GM18505 (cell line): ENCODE measurements at regions not wholly inside any gene's neighbourhood (a gene's known extent, or its start where the extent isn't known, plus 50 kb on each side); places are given as distances from the start of the nearest gene placed in this dataset.

Experiments
- ATAC-seq: cut with Tn5 transposase; IDR thresholded peaks from one replicate; pipeline ENCODE4 v1.9.1; 2021; ENCODE audit not compliant: unreplicated experiment
- POLR2A ChIP-seq: IDR thresholded peaks from 4 replicates; pipeline ENCODE4 v1.6.1; 2011; ENCODE audit warnings: borderline replicate concordance; ENCODE audit not compliant: insufficient read depth, insufficient read length; ENCODE audit errors: extremely low read depth

- ATAC-seq = no peak
- TF ChIP-seq POLR2A = no peak
These were observed 118.7 kb upstream of the MLIP start for GRCh38 chr6:53992522-53992921.

- no peak for ATAC-seq
- no peak for TF ChIP-seq POLR2A
These were observed 117.0 kb upstream of the MLIP start for GRCh38 chr6:53994201-53994600.

GRCh38 chr6:53995935-53996334, 115.3 kb upstream of the MLIP start:
- no peak for TF ChIP-seq POLR2A
- no peak for ATAC-seq

- no peak for ATAC-seq
- TF ChIP-seq POLR2A = no peak
These were observed 112.9 kb upstream of the MLIP start for GRCh38 chr6:53998303-53998702.

GRCh38 chr6:53999088-53999755, 112.0 kb upstream of the MLIP start:
- no peak for ATAC-seq
- no peak for TF ChIP-seq POLR2A

- ATAC-seq = no peak
- TF ChIP-seq POLR2A = no peak
These were observed 109.1 kb upstream of the MLIP start for GRCh38 chr6:54002116-54002515.

- ATAC-seq = no peak
- no peak for TF ChIP-seq POLR2A
These were observed 107.9 kb upstream of the MLIP start for GRCh38 chr6:54003316-54003715.

GRCh38 chr6:54008589-54008988, 102.7 kb upstream of the MLIP start:
- ATAC-seq = no peak
- TF ChIP-seq POLR2A = no peak

GRCh38 chr6:54009052-54009654, 102.1 kb upstream of the MLIP start:
- ATAC-seq = no peak
- no peak for TF ChIP-seq POLR2A

GRCh38 chr6:54010340-54011276, 100.6 kb upstream of the MLIP start:
- ATAC-seq = no peak
- no peak for TF ChIP-seq POLR2A

GRCh38 chr6:54011277-54011648, 100.0 kb upstream of the MLIP start:
- ATAC-seq = no peak
- no peak for TF ChIP-seq POLR2A

- no peak for TF ChIP-seq POLR2A
- ATAC-seq = no peak
These were observed 97.3 kb upstream of the MLIP start for GRCh38 chr6:54013966-54014365.

- no peak for ATAC-seq
- TF ChIP-seq POLR2A = no peak
These were observed 96.8 kb upstream of the MLIP start for GRCh38 chr6:54014440-54014839.

- ATAC-seq = no peak
- TF ChIP-seq POLR2A = no peak
These were observed 93.4 kb upstream of the MLIP start for GRCh38 chr6:54017877-54018276.

GRCh38 chr6:54018722-54019121, 92.5 kb upstream of the MLIP start:
- ATAC-seq = no peak
- TF ChIP-seq POLR2A = no peak

GRCh38 chr6:54019860-54020259, 91.4 kb upstream of the MLIP start:
- ATAC-seq = no peak
- TF ChIP-seq POLR2A = no peak
